Sigmoid colon (tissue), 6 donors: ENCODE measurements at regions not wholly inside any gene's neighbourhood (a gene's known extent, or its start where the extent isn't known, plus 50 kb on each side); places are given as distances from the start of the nearest gene placed in this dataset.

ENCODE experiments used
- DNase-seq: peaks from one replicate; pipeline ENCODE4 v3.0.0-alpha.2; 2019
- H3K27ac ChIP-seq, 4 donors: fragments of 200-600 bp; sonication (generic); one replicate each; pipeline ENCODE4 v1.5.1; 2016 to 2019; ENCODE audit warnings: mild to moderate bottlenecking in 1 of 4
- H3K27me3 ChIP-seq, 3 donors: fragments of 200-600 bp; sonication (generic); one replicate each; pipeline ENCODE4 v1.5.1; 2019; ENCODE audit warnings: mild to moderate bottlenecking in 1 of 3
- H3K36me3 ChIP-seq, 4 donors: fragments of 200-600 bp; sonication (generic); one replicate each; pipeline ENCODE4 v1.5.1; 2016 to 2019
- H3K4me1 ChIP-seq, 4 donors: fragments of 200-600 bp; sonication (generic); one replicate each; pipeline ENCODE4 v1.5.1; 2017 to 2019
- H3K4me3 ChIP-seq, 4 donors: fragments of 200-600 bp; sonication (generic); one replicate each; pipeline ENCODE4 v1.5.1; 2017 to 2019; ENCODE audit warnings: mild to moderate bottlenecking in 2 of 4, moderate library complexity in 1 of 4
- H3K9me3 ChIP-seq, 4 donors: fragments of 200-600 bp in 3 of 4; sonication (generic) in 3 of 4; one replicate each; pipeline versions ENCODE4 v1.5.1 to v1.6.1; 2013 to 2019
- EP300 ChIP-seq, 4 donors: sonication (generic); formaldehyde crosslinking; IDR thresholded peaks; one replicate each; pipeline ENCODE4 v1.6.1; 2017; ENCODE audit warnings: antibody characterized with exemption in 4 of 4
- POLR2A ChIP-seq, 2 donors: fragments of 450-650 bp; IDR thresholded peaks; one replicate each; pipeline ENCODE4 v1.6.1; 2016; ENCODE audit warnings: antibody characterized with exemption in 2 of 2, mild to moderate bottlenecking in 2 of 2, moderate library complexity in 2 of 2
- POLR2AphosphoS5 ChIP-seq, 4 donors: sonication (generic); formaldehyde crosslinking; IDR thresholded peaks; one replicate each; pipeline ENCODE4 v1.6.1; 2017; ENCODE audit warnings: antibody characterized with exemption in 4 of 4
- WGBS, 2 donors: extraction: QIAGEN DNeasy Blood & Tissue Kit; methylation state at CpG; one replicate each; pipeline ENCODE4 v1.1.7; 2013; 5-methylcytosine and 5-hydroxymethylcytosine counted together
- intact Hi-C: fragments of 100-400 bp; cut with DNase I; formaldehyde crosslinking; loops from one replicate; pipeline ENCODE4 v1.15.1; 2023
- TF ChIP-seq, protein P1 (sequence below), 4 experiments: fragments of 450-650 bp in 3 of 4; fragments of 200-600 bp in 1 of 4; IDR thresholded peaks; one replicate each; pipeline ENCODE4 v1.5.1; 2016 to 2019; ENCODE audit warnings: antibody characterized with exemption in 4 of 4, mild to moderate bottlenecking in 3 of 4, moderate library complexity in 2 of 4
- donor health status: healthy with polysubstance abuse.
- donor health status: healthy.

DNA sequence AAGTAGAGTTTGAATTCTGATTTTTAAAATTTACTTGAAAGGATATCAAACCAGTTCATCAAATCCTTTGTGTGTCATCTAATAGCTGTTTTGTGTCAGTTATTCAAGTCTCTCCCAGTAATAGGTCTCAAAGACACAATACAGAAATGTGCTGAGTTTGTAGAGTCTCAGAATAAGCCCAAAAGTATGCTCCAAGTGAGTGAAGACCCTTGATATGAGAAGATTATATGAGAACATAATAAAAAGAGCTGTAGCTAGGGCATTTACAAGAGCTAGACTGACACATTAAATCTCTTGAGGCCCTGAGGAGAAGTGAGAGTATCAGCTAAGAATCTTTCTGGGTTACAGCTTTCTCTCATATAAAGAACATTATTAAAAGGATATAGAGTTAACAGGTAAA lies 721.0 kb upstream of the ARRDC3 start:
- no peaks in the 10 kb centered on the region for H3K36me3 ChIP-seq
- TF ChIP-seq, protein P1, sequence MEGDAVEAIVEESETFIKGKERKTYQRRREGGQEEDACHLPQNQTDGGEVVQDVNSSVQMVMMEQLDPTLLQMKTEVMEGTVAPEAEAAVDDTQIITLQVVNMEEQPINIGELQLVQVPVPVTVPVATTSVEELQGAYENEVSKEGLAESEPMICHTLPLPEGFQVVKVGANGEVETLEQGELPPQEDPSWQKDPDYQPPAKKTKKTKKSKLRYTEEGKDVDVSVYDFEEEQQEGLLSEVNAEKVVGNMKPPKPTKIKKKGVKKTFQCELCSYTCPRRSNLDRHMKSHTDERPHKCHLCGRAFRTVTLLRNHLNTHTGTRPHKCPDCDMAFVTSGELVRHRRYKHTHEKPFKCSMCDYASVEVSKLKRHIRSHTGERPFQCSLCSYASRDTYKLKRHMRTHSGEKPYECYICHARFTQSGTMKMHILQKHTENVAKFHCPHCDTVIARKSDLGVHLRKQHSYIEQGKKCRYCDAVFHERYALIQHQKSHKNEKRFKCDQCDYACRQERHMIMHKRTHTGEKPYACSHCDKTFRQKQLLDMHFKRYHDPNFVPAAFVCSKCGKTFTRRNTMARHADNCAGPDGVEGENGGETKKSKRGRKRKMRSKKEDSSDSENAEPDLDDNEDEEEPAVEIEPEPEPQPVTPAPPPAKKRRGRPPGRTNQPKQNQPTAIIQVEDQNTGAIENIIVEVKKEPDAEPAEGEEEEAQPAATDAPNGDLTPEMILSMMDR (IDR thresholded peaks at IDR 0.05): no peak
- TF ChIP-seq EP300 (IDR thresholded peaks at IDR 0.05) (no peak), POLR2AphosphoS5 (IDR thresholded peaks at IDR 0.05) (no peak)
- H3K4me1 ChIP-seq: no peaks in the 10 kb centered on the region
- H3K27ac ChIP-seq: no peak overlapping the region
- H3K9me3 ChIP-seq: no peaks in the 10 kb centered on the region
- intact Hi-C loops: no loop called here
- no peak for DNase-seq
- H3K27me3 ChIP-seq: no peaks in the 10 kb centered on the region
- H3K4me3 ChIP-seq: no peak overlapping the region

DNA sequence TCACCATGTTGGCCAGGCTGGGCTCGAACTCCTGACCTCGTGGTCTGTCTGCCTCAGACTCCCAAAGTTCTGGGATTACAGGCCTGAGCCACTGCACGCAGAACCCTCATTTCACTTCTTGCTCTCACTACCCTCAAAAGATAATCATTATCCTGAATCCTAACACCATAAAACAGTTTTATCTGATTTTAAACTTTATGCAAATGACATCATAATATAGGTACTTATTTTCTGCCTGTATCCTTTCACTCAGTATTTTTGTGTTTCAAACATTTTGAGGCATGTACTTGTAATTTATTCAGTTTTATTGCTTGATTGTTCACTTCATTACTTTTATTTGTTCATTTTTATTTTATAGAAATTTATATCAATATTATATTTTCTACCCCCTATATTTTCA lies 719.2 kb upstream of the ARRDC3 start:
- DNase-seq: no peak
- Histone ChIP-seq H3K27me3 (no peaks in the 10 kb centered on the region), H3K4me1 (no peaks in the 10 kb centered on the region), H3K9me3 (no peaks in the 10 kb centered on the region), H3K4me3 (no peak overlapping the region), H3K27ac (no peak overlapping the region), H3K36me3 (no peaks in the 10 kb centered on the region)
- intact Hi-C loops: no loop called here
- 72 to 77% methylated on average over 3 of the region's 3 CpGs for WGBS, 2 donors
- TF ChIP-seq POLR2A (IDR thresholded peaks at IDR 0.05): no peak
- TF ChIP-seq EP300 (IDR thresholded peaks at IDR 0.05): no peak
- TF ChIP-seq POLR2AphosphoS5 (IDR thresholded peaks at IDR 0.05): no peak
- TF ChIP-seq, protein P1 (IDR thresholded peaks at IDR 0.05): no peak

DNA sequence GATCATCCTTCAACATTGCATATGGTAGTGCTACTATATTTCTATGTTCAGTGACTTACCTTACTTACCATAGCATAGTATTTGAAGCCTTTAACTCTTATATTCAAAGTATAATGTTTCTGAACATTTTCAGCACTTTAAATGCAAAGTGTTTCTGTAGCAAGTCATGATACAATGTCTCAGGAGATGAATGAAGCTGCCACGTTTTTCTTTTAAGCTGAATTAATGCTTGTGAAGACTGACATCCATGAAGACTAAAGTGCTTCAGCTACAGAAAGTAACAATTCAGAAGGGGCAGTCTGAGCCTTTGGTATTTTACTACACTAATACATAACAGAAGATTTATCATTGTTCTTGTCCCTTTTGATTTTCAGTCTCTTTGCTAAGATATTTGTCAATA lies 709.1 kb upstream of the ARRDC3 start:
- TF ChIP-seq EP300 (IDR thresholded peaks at IDR 0.05) (no peak), POLR2AphosphoS5 (IDR thresholded peaks at IDR 0.05) (no peak)
- Histone ChIP-seq H3K36me3 (no peaks in the 10 kb centered on the region), H3K4me1 (no peaks in the 10 kb centered on the region), H3K27me3 (no peaks in the 10 kb centered on the region), H3K4me3 (no peak overlapping the region), H3K9me3 (no peaks in the 10 kb centered on the region), H3K27ac (no peak overlapping the region)
- intact Hi-C loops: no loop called here
- 38 to 60% methylated on average over 1 of the region's 1 CpG for WGBS, 2 donors
- no peak for DNase-seq

DNA sequence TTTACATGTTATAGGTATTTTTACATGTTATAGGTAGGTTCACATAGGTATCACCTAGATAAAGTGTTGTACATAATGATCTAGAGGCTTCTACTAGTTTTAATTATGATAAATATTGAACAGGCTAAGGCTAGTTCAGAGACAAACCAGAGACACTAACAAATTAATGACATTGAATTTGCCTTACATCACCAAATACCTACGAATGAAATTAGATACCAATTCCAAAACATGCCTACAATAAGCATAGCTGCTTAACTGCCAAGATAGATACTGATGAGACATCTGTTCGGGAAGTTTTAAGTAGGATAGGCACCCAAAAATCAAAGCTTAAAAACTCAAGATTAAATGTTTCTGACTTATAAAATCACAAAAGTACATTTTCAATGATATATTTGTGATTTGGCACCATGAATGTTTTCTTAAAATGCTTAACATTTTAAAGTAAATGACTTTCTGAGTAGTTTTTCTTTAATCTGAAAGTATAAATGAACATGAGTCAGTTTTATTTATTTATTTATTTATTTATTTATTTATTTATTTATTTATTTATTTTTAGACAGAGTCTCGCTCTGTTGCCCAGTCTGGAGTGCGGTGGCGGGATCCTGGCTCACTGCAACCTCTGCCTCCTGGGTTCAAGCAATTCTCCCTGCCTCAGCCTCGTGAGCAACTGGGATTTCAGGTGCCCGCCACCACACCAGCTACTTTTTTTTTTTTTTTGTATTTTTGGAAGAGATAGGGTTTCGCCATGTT lies 703.1 kb upstream of the ARRDC3 start:
- Histone ChIP-seq H3K36me3 (no peaks in the 10 kb centered on the region), H3K9me3 (no peaks in the 10 kb centered on the region), H3K27me3 (no peaks in the 10 kb centered on the region), H3K4me1 (no peaks in the 10 kb centered on the region), H3K27ac (no peak overlapping the region), H3K4me3 (no peak overlapping the region)
- intact Hi-C loops: no loop called here
- 81 to 85% methylated on average over 8 of the region's 8 CpGs for WGBS, 2 donors
- no peak for DNase-seq
- TF ChIP-seq EP300 (IDR thresholded peaks at IDR 0.05) (no peak), POLR2A (IDR thresholded peaks at IDR 0.05) (no peak), POLR2AphosphoS5 (IDR thresholded peaks at IDR 0.05) (no peak)
- TF ChIP-seq, protein P1 (IDR thresholded peaks at IDR 0.05): no peak

DNA sequence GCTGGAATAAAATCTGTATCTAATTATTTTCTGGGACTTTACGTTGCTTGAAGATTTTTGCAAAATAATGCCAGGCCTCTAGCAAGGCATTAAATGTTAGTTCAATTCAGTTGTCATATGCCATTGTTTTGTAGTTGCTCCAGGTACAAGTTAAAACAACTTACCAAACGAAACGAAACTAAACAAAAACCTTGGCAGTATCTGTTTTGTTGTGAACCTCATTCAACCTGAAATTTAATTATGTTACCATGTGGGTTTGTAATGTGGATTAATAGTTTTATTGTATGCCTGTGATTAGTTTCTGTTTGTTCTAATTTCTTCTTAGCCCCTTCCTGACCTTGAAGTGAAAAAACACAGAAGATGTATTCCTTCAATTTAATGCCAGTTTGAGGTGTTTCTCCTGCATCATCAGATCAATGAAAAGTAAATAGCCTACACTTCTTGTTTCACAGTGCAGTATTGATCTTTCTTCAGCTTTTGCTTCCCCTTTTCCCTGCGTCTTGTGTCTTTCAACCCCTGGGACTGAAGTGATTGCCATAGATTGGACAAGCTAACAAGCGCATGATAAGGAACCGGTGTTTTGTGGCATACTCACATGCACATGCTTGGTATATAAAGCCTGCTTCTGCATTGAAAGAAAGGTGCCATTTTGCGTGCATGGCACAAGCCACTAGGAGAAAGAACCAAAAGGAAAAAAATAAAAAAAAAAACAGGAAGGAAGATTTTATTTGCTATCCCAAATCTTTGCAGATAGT lies 699.0 kb upstream of the ARRDC3 start:
- H3K4me3 ChIP-seq: no peak overlapping the region
- no peaks in the 10 kb centered on the region for H3K4me1 ChIP-seq
- intact Hi-C loops: no loop called here
- H3K27ac ChIP-seq: no peak overlapping the region
- no peaks in the 10 kb centered on the region for H3K27me3 ChIP-seq
- no peak for DNase-seq
- no peaks in the 10 kb centered on the region for H3K36me3 ChIP-seq
- H3K9me3 ChIP-seq: no peaks in the 10 kb centered on the region
- WGBS, 2 donors: 76 to 80% methylated on average over 7 of the region's 7 CpGs
- TF ChIP-seq POLR2AphosphoS5 (IDR thresholded peaks at IDR 0.05) (no peak), POLR2A (IDR thresholded peaks at IDR 0.05) (no peak), EP300 (IDR thresholded peaks at IDR 0.05) (no peak)
- TF ChIP-seq, protein P1 (IDR thresholded peaks at IDR 0.05): no peak
